ENCODE measurements at regions not wholly inside any gene's neighbourhood (a gene's known extent, or its start where the extent isn't known, plus 50 kb on each side); places are given as distances from the start of the nearest gene placed in this dataset.

- DNase-seq (no peak), FAIRE-seq (no peak)
Observed at GRCh38 chr2:234403074-234403473, 93.8 kb downstream of the ARL4C start.

GRCh38 chr2:234401426-234401825 lies 95.5 kb downstream of the ARL4C start:
- no peaks in the 10 kb centered on the region for H3K9me3 ChIP-seq (ENCODE audit: control insufficient read depth in 2 of 2, insufficient read depth in 1 of 2, low read depth in 1 of 2, low read length in 1 of 2)
- no peak for FAIRE-seq

More at GRCh38 chr2:234403074-234403473, 93.8 kb downstream of the ARL4C start:
- Histone ChIP-seq H3K4me3 (ENCODE audit: low read depth in 1 of 3, low read length in 3 of 3) (no peak overlapping the region), H3K36me3 (ENCODE audit: control insufficient read depth in 3 of 3, insufficient read depth in 2 of 3, low read depth in 1 of 3, low read length in 3 of 3) (no peaks in the 10 kb centered on the region), H3K4me1 (ENCODE audit: control insufficient read depth in 3 of 3, insufficient read depth in 2 of 3, low read depth in 1 of 3, low read length in 2 of 3) (no peaks in the 10 kb centered on the region), H3K27me3 (ENCODE audit: control insufficient read depth in 3 of 3, insufficient read depth in 3 of 3, low read length in 3 of 3) (no peaks in the 10 kb centered on the region), H3K9me3 (ENCODE audit: control insufficient read depth in 2 of 2, insufficient read depth in 1 of 2, low read depth in 1 of 2, low read length in 1 of 2) (no peaks in the 10 kb centered on the region), H3K27ac (ENCODE audit: low read depth in 1 of 3, low read length in 2 of 3) (no peak overlapping the region)
- 76 to 87% (median 79%) methylated on average over 8 of the region's 8 CpGs for WGBS, 3 donors

GRCh38 chr2:234399451-234400246 lies 97.2 kb downstream of the ARL4C start:
- H3K36me3 ChIP-seq (ENCODE audit: control insufficient read depth in 3 of 3, insufficient read depth in 2 of 3, low read depth in 1 of 3, low read length in 3 of 3) = no peaks in the 10 kb centered on the region
- peaks cover 0 to 2% (median 0%) of the 10 kb centered on the region in 3 donors for H3K27me3 ChIP-seq (ENCODE audit: control insufficient read depth in 3 of 3, insufficient read depth in 3 of 3, low read length in 3 of 3)
- H3K4me1 ChIP-seq (ENCODE audit: control insufficient read depth in 3 of 3, insufficient read depth in 2 of 3, low read depth in 1 of 3, low read length in 2 of 3) = no peaks in the 10 kb centered on the region
- no peaks in the 10 kb centered on the region for H3K9me3 ChIP-seq (ENCODE audit: control insufficient read depth in 2 of 2, insufficient read depth in 1 of 2, low read depth in 1 of 2, low read length in 1 of 2)
- H3K27ac ChIP-seq (ENCODE audit: low read depth in 1 of 3, low read length in 2 of 3) = no peak overlapping the region
- no peak for DNase-seq
- H3K4me3 ChIP-seq (ENCODE audit: low read depth in 1 of 3, low read length in 3 of 3) = no peak overlapping the region
- 81 to 83% (median 82%) methylated on average over 11 of the region's 11 CpGs for WGBS, 3 donors
- no peak for FAIRE-seq

More at GRCh38 chr2:234401426-234401825, 95.5 kb downstream of the ARL4C start:
- no peaks in the 10 kb centered on the region for H3K4me1 ChIP-seq (ENCODE audit: control insufficient read depth in 3 of 3, insufficient read depth in 2 of 3, low read depth in 1 of 3, low read length in 2 of 3)
- no peak overlapping the region for H3K4me3 ChIP-seq (ENCODE audit: low read depth in 1 of 3, low read length in 3 of 3)
- WGBS, 3 donors = 76 to 87% (median 85%) methylated on average over 2 of the region's 2 CpGs
- no peaks in the 10 kb centered on the region for H3K27me3 ChIP-seq (ENCODE audit: control insufficient read depth in 3 of 3, insufficient read depth in 3 of 3, low read length in 3 of 3)
- DNase-seq = no peak
- no peak overlapping the region for H3K27ac ChIP-seq (ENCODE audit: low read depth in 1 of 3, low read length in 2 of 3)
- H3K36me3 ChIP-seq (ENCODE audit: control insufficient read depth in 3 of 3, insufficient read depth in 2 of 3, low read depth in 1 of 3, low read length in 3 of 3) = no peaks in the 10 kb centered on the region

DNA sequence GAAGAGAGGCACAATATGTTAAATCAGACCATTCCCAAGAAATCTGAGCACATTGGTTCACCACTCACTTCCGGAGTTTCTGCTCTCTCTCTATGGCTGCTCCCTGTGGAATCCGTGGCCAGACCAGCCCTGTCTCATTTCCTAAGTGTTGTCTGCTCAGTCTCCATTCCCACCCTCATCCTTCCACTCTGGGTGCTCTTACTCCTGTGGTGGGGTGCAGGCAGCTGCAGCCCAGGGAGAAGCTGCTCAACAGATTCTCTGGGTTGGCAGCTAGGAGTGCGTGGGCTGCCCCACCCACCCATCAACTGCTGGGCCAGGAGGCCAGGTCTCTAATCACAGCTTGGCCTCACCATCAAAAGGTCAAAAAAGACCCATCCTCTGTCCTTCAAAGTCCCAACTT lies 98.3 kb downstream of the ARL4C start:
- H3K9me3 ChIP-seq (ENCODE audit: control insufficient read depth in 2 of 2, insufficient read depth in 1 of 2, low read depth in 1 of 2, low read length in 1 of 2) = no peaks in the 10 kb centered on the region
- peaks cover 0 to 2% (median 0%) of the 10 kb centered on the region in 3 donors for H3K27me3 ChIP-seq (ENCODE audit: control insufficient read depth in 3 of 3, insufficient read depth in 3 of 3, low read length in 3 of 3)
- H3K27ac ChIP-seq (ENCODE audit: low read depth in 1 of 3, low read length in 2 of 3) = no peak overlapping the region
- 59 to 81% (median 76%) methylated on average over 3 of the region's 3 CpGs for WGBS, 3 donors
- no peaks in the 10 kb centered on the region for H3K4me1 ChIP-seq (ENCODE audit: control insufficient read depth in 3 of 3, insufficient read depth in 2 of 3, low read depth in 1 of 3, low read length in 2 of 3)
- no peak overlapping the region for H3K4me3 ChIP-seq (ENCODE audit: low read depth in 1 of 3, low read length in 3 of 3)
- FAIRE-seq (no peak), DNase-seq (no peak)
- no peaks in the 10 kb centered on the region for H3K36me3 ChIP-seq (ENCODE audit: control insufficient read depth in 3 of 3, insufficient read depth in 2 of 3, low read depth in 1 of 3, low read length in 3 of 3)

DNA sequence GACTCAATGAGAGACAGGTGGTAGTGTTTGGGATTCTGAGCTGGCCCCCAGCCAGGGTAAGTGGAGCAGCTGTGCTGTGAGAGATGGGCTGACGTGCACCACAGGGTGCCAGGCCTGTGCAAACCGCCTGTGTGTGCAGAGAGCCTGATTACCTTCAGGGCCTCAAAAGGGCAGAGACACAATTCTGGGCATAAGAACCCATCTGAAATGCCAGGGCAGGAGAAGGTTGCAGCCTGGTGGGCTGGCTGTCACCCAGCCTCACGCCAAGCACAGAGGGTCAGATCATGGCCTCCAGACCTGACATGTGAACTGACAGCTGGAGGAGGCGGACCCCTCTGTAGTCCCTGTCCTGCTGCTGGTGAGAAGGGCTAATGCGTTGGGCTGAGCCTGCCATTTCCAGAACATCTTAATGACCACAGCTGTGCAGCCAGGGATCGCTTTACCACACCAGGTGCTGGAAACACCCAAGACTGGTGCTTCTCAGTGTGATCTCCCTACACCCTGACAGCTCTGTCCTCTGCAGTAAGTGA lies 100.9 kb downstream of the ARL4C start:
- no peaks in the 10 kb centered on the region for H3K9me3 ChIP-seq (ENCODE audit: control insufficient read depth in 2 of 2, insufficient read depth in 1 of 2, low read depth in 1 of 2, low read length in 1 of 2)
- WGBS, 3 donors = 61 to 71% (median 66%) methylated on average over 6 of the region's 6 CpGs
- DNase-seq = no peak

GRCh38 chr2:234394450-234394849 lies 102.4 kb downstream of the ARL4C start:
- no peak overlapping the region for H3K27ac ChIP-seq (ENCODE audit: low read depth in 1 of 3, low read length in 2 of 3)
- no peak for FAIRE-seq
- DNase-seq = no peak
- H3K4me1 ChIP-seq (ENCODE audit: control insufficient read depth in 3 of 3, insufficient read depth in 2 of 3, low read depth in 1 of 3, low read length in 2 of 3) = no peaks in the 10 kb centered on the region
- H3K36me3 ChIP-seq (ENCODE audit: control insufficient read depth in 3 of 3, insufficient read depth in 2 of 3, low read depth in 1 of 3, low read length in 3 of 3) = no peaks in the 10 kb centered on the region
- 82 to 90% (median 90%) methylated on average over 4 of the region's 4 CpGs for WGBS, 3 donors
- no peaks in the 10 kb centered on the region for H3K9me3 ChIP-seq (ENCODE audit: control insufficient read depth in 2 of 2, insufficient read depth in 1 of 2, low read depth in 1 of 2, low read length in 1 of 2)
- no peak overlapping the region for H3K4me3 ChIP-seq (ENCODE audit: low read depth in 1 of 3, low read length in 3 of 3)
- peaks cover 0 to 2% (median 0%) of the 10 kb centered on the region in 3 donors for H3K27me3 ChIP-seq (ENCODE audit: control insufficient read depth in 3 of 3, insufficient read depth in 3 of 3, low read length in 3 of 3)

More for the DNA sequence above, 100.9 kb downstream of the ARL4C start:
- Histone ChIP-seq H3K36me3 (ENCODE audit: control insufficient read depth in 3 of 3, insufficient read depth in 2 of 3, low read depth in 1 of 3, low read length in 3 of 3) (no peaks in the 10 kb centered on the region), H3K4me1 (ENCODE audit: control insufficient read depth in 3 of 3, insufficient read depth in 2 of 3, low read depth in 1 of 3, low read length in 2 of 3) (no peaks in the 10 kb centered on the region), H3K27ac (ENCODE audit: low read depth in 1 of 3, low read length in 2 of 3) (no peak overlapping the region), H3K4me3 (ENCODE audit: low read depth in 1 of 3, low read length in 3 of 3) (no peak overlapping the region), H3K27me3 (ENCODE audit: control insufficient read depth in 3 of 3, insufficient read depth in 3 of 3, low read length in 3 of 3) (peaks cover 0 to 2% (median 0%) of the 10 kb centered on the region in 3 donors)
- FAIRE-seq = no peak

GRCh38 chr2:234393354-234393753 lies 103.5 kb downstream of the ARL4C start:
- H3K27me3 ChIP-seq (ENCODE audit: control insufficient read depth in 3 of 3, insufficient read depth in 3 of 3, low read length in 3 of 3) = peaks cover 0 to 2% (median 0%) of the 10 kb centered on the region in 3 donors
- no peaks in the 10 kb centered on the region for H3K36me3 ChIP-seq (ENCODE audit: control insufficient read depth in 3 of 3, insufficient read depth in 2 of 3, low read depth in 1 of 3, low read length in 3 of 3)
- DNase-seq = no peak
- H3K4me3 ChIP-seq (ENCODE audit: low read depth in 1 of 3, low read length in 3 of 3) = no peak overlapping the region
- no peaks in the 10 kb centered on the region for H3K9me3 ChIP-seq (ENCODE audit: control insufficient read depth in 2 of 2, insufficient read depth in 1 of 2, low read depth in 1 of 2, low read length in 1 of 2)
- FAIRE-seq = no peak
- no peaks in the 10 kb centered on the region for H3K4me1 ChIP-seq (ENCODE audit: control insufficient read depth in 3 of 3, insufficient read depth in 2 of 3, low read depth in 1 of 3, low read length in 2 of 3)
- WGBS, 3 donors = 49 to 77% (median 63%) methylated on average over 3 of the region's 3 CpGs
- H3K27ac ChIP-seq (ENCODE audit: low read depth in 1 of 3, low read length in 2 of 3) = no peak overlapping the region

- no peak overlapping the region for H3K27ac ChIP-seq (ENCODE audit: low read depth in 1 of 3, low read length in 2 of 3)
- no peaks in the 10 kb centered on the region for H3K9me3 ChIP-seq (ENCODE audit: control insufficient read depth in 2 of 2, insufficient read depth in 1 of 2, low read depth in 1 of 2, low read length in 1 of 2)
- no peaks in the 10 kb centered on the region for H3K4me1 ChIP-seq (ENCODE audit: control insufficient read depth in 3 of 3, insufficient read depth in 2 of 3, low read depth in 1 of 3, low read length in 2 of 3)
- FAIRE-seq = no peak
- 73 to 77% (median 74%) methylated on average over 4 of the region's 4 CpGs for WGBS, 3 donors
- DNase-seq = no peak
- H3K4me3 ChIP-seq (ENCODE audit: low read depth in 1 of 3, low read length in 3 of 3) = no peak overlapping the region
- H3K36me3 ChIP-seq (ENCODE audit: control insufficient read depth in 3 of 3, insufficient read depth in 2 of 3, low read depth in 1 of 3, low read length in 3 of 3) = no peaks in the 10 kb centered on the region
- H3K27me3 ChIP-seq (ENCODE audit: control insufficient read depth in 3 of 3, insufficient read depth in 3 of 3, low read length in 3 of 3) = peaks cover 0 to 2% (median 0%) of the 10 kb centered on the region in 3 donors
Observed at GRCh38 chr2:234392041-234392615, 104.8 kb downstream of the ARL4C start.
